Smooth muscle cell (in vitro differentiated cells): ENCODE measurements at regions not wholly inside any gene's neighbourhood (a gene's known extent, or its start where the extent isn't known, plus 50 kb on each side); places are given as distances from the start of the nearest gene placed in this dataset.

Experiments used
- DNase-seq: peaks from one replicate; lab custom pipeline; 2025; ENCODE audit not compliant: unreplicated experiment; lab: John Stamatoyannopoulos, UW
- H2AFZ ChIP-seq: fragments of 200-600 bp; sonication (generic); 2 replicates; pipeline ENCODE4 v1.6.0; 2016; ENCODE audit warnings: antibody characterized with exemption, low read depth, mild to moderate bottlenecking
- H3F3A ChIP-seq: fragments of 200-600 bp; sonication (generic); 2 replicates; pipeline ENCODE4 v1.6.0; 2017; ENCODE audit warnings: antibody characterized with exemption, low read depth
- H3K27ac ChIP-seq: fragments of 200-600 bp; sonication (generic); 2 replicates; pipeline ENCODE4 v1.5.1; 2016; ENCODE audit warnings: low read depth, mild to moderate bottlenecking
- H3K27me3 ChIP-seq: fragments of 200-600 bp; sonication (generic); 2 replicates; pipeline ENCODE4 v1.6.1; 2016; ENCODE audit warnings: low read depth, mild to moderate bottlenecking
- H3K36me3 ChIP-seq: fragments of 200-600 bp; sonication (generic); 2 replicates; pipeline ENCODE4 v1.5.1; 2016; ENCODE audit warnings: low read depth
- H3K4me1 ChIP-seq: fragments of 200-600 bp; sonication (generic); 2 replicates; pipeline ENCODE4 v1.5.1; 2016; ENCODE audit warnings: low read depth
- H3K4me2 ChIP-seq: fragments of 200-600 bp; sonication (generic); 2 replicates; pipeline ENCODE4 v1.6.0; 2016; ENCODE audit warnings: mild to moderate bottlenecking
- H3K4me3 ChIP-seq: fragments of 200-600 bp; sonication (generic); 2 replicates; pipeline ENCODE4 v1.5.1; 2016; ENCODE audit warnings: mild to moderate bottlenecking
- H3K79me2 ChIP-seq: fragments of 200-600 bp; sonication (generic); 2 replicates; pipeline ENCODE4 v1.6.0; 2016; ENCODE audit warnings: low read depth, mild to moderate bottlenecking
- H3K9ac ChIP-seq: fragments of 200-600 bp; sonication (generic); 2 replicates; pipeline ENCODE4 v1.6.0; 2016; ENCODE audit warnings: low read depth
- H3K9me3 ChIP-seq: fragments of 200-600 bp; sonication (generic); replicated peaks from 2 replicates; pipeline ENCODE4 v1.5.1; 2016; ENCODE audit warnings: low read depth
- H4K20me1 ChIP-seq: fragments of 200-600 bp; sonication (generic); 2 replicates; pipeline ENCODE4 v1.6.0; 2016; ENCODE audit warnings: low read depth
- CTCF ChIP-seq: fragments of 200-600 bp; sonication (generic); IDR thresholded peaks from 2 replicates; pipeline ENCODE4 v1.5.1; 2017; ENCODE audit warnings: borderline replicate concordance, mild to moderate bottlenecking, antibody characterized with exemption; ENCODE audit not compliant: insufficient read depth, poor library complexity, severe bottlenecking
- WGBS: methylation state at CpG from one replicate; pipeline ENCODE4 v1.1.7; 2016; ENCODE audit warnings: low lambda C conversion rate; 5-methylcytosine and 5-hydroxymethylcytosine counted together

GRCh38 chr11:81829976-81830375 lies 903.7 kb downstream of the FAM181B start:
- H3K27ac ChIP-seq: no peak overlapping the region
- no peak overlapping the region for H3K4me2 ChIP-seq
- no peaks in the 10 kb centered on the region for H3K79me2 ChIP-seq
- no peaks in the 10 kb centered on the region for H3K4me1 ChIP-seq
- H3K4me3 ChIP-seq: no peak overlapping the region
- no peaks in the 10 kb centered on the region for H3K36me3 ChIP-seq
- DNase-seq: no peak
- H4K20me1 ChIP-seq: no peaks in the 10 kb centered on the region
- no peaks in the 10 kb centered on the region for H3K9me3 ChIP-seq
- no peak overlapping the region for H2AFZ ChIP-seq
- no peaks in the 10 kb centered on the region for H3K27me3 ChIP-seq
- TF ChIP-seq CTCF: no peak
- H3F3A ChIP-seq: no peaks in the 10 kb centered on the region
- H3K9ac ChIP-seq: no peak overlapping the region

GRCh38 chr11:81825346-81825745 lies 908.3 kb downstream of the FAM181B start:
- H3K79me2 ChIP-seq: no peaks in the 10 kb centered on the region
- no peak overlapping the region for H3K4me3 ChIP-seq

GRCh38 chr11:81819462-81819861 lies 914.2 kb downstream of the FAM181B start:
- Histone ChIP-seq H3K9ac (no peak overlapping the region), H3K4me1 (no peaks in the 10 kb centered on the region), H3K9me3 (no peaks in the 10 kb centered on the region), H3K79me2 (no peaks in the 10 kb centered on the region), H2AFZ (no peak overlapping the region), H3K27ac (no peak overlapping the region), H3K27me3 (no peaks in the 10 kb centered on the region), H3K36me3 (no peaks in the 10 kb centered on the region), H3F3A (no peaks in the 10 kb centered on the region), H3K4me3 (no peak overlapping the region), H4K20me1 (no peaks in the 10 kb centered on the region), H3K4me2 (no peak overlapping the region)
- TF ChIP-seq CTCF: no peak
- 96% methylated on average over 2 of the region's 2 CpGs for WGBS
- no peak for DNase-seq

More at GRCh38 chr11:81825346-81825745, 908.3 kb downstream of the FAM181B start:
- Histone ChIP-seq H3K9me3 (no peaks in the 10 kb centered on the region), H2AFZ (no peak overlapping the region), H3K27me3 (no peaks in the 10 kb centered on the region), H3F3A (no peaks in the 10 kb centered on the region), H3K36me3 (no peaks in the 10 kb centered on the region), H4K20me1 (no peaks in the 10 kb centered on the region), H3K9ac (no peak overlapping the region), H3K4me2 (no peak overlapping the region), H3K27ac (no peak overlapping the region), H3K4me1 (no peaks in the 10 kb centered on the region)
- no peak for TF ChIP-seq CTCF
- no peak for DNase-seq

GRCh38 chr11:81804858-81805257 lies 928.8 kb downstream of the FAM181B start:
- H3K27ac ChIP-seq: no peak overlapping the region
- H3K9me3 ChIP-seq: no peaks in the 10 kb centered on the region
- H3K4me2 ChIP-seq: no peak overlapping the region
- no peaks in the 10 kb centered on the region for H3F3A ChIP-seq
- H3K9ac ChIP-seq: no peak overlapping the region
- H4K20me1 ChIP-seq: no peaks in the 10 kb centered on the region
- H2AFZ ChIP-seq: no peak overlapping the region
- H3K27me3 ChIP-seq: no peaks in the 10 kb centered on the region
- WGBS: 58% methylated on average over 1 of the region's 1 CpG
- no peak overlapping the region for H3K4me3 ChIP-seq
- no peaks in the 10 kb centered on the region for H3K4me1 ChIP-seq
- H3K36me3 ChIP-seq: no peaks in the 10 kb centered on the region
- no peaks in the 10 kb centered on the region for H3K79me2 ChIP-seq
- no peak for TF ChIP-seq CTCF
- no peak for DNase-seq
